Smooth muscle cell (in vitro differentiated cells): ENCODE measurements at regions not wholly inside any gene's neighbourhood (a gene's known extent, or its start where the extent isn't known, plus 50 kb on each side); places are given as distances from the start of the nearest gene placed in this dataset.

Experiments used
- DNase-seq: peaks from one replicate; lab custom pipeline; 2025; ENCODE audit not compliant: unreplicated experiment; lab: John Stamatoyannopoulos, UW
- H2AFZ ChIP-seq: fragments of 200-600 bp; sonication (generic); 2 replicates; pipeline ENCODE4 v1.6.0; 2016; ENCODE audit warnings: antibody characterized with exemption, low read depth, mild to moderate bottlenecking
- H3F3A ChIP-seq: fragments of 200-600 bp; sonication (generic); 2 replicates; pipeline ENCODE4 v1.6.0; 2017; ENCODE audit warnings: antibody characterized with exemption, low read depth
- H3K27ac ChIP-seq: fragments of 200-600 bp; sonication (generic); 2 replicates; pipeline ENCODE4 v1.5.1; 2016; ENCODE audit warnings: low read depth, mild to moderate bottlenecking
- H3K27me3 ChIP-seq: fragments of 200-600 bp; sonication (generic); 2 replicates; pipeline ENCODE4 v1.6.1; 2016; ENCODE audit warnings: low read depth, mild to moderate bottlenecking
- H3K36me3 ChIP-seq: fragments of 200-600 bp; sonication (generic); 2 replicates; pipeline ENCODE4 v1.5.1; 2016; ENCODE audit warnings: low read depth
- H3K4me1 ChIP-seq: fragments of 200-600 bp; sonication (generic); 2 replicates; pipeline ENCODE4 v1.5.1; 2016; ENCODE audit warnings: low read depth
- H3K4me2 ChIP-seq: fragments of 200-600 bp; sonication (generic); 2 replicates; pipeline ENCODE4 v1.6.0; 2016; ENCODE audit warnings: mild to moderate bottlenecking
- H3K4me3 ChIP-seq: fragments of 200-600 bp; sonication (generic); 2 replicates; pipeline ENCODE4 v1.5.1; 2016; ENCODE audit warnings: mild to moderate bottlenecking
- H3K79me2 ChIP-seq: fragments of 200-600 bp; sonication (generic); 2 replicates; pipeline ENCODE4 v1.6.0; 2016; ENCODE audit warnings: low read depth, mild to moderate bottlenecking
- H3K9ac ChIP-seq: fragments of 200-600 bp; sonication (generic); 2 replicates; pipeline ENCODE4 v1.6.0; 2016; ENCODE audit warnings: low read depth
- H3K9me3 ChIP-seq: fragments of 200-600 bp; sonication (generic); replicated peaks from 2 replicates; pipeline ENCODE4 v1.5.1; 2016; ENCODE audit warnings: low read depth
- H4K20me1 ChIP-seq: fragments of 200-600 bp; sonication (generic); 2 replicates; pipeline ENCODE4 v1.6.0; 2016; ENCODE audit warnings: low read depth
- CTCF ChIP-seq: fragments of 200-600 bp; sonication (generic); IDR thresholded peaks from 2 replicates; pipeline ENCODE4 v1.5.1; 2017; ENCODE audit warnings: borderline replicate concordance, mild to moderate bottlenecking, antibody characterized with exemption; ENCODE audit not compliant: insufficient read depth, poor library complexity, severe bottlenecking
- WGBS: methylation state at CpG from one replicate; pipeline ENCODE4 v1.1.7; 2016; ENCODE audit warnings: low lambda C conversion rate; 5-methylcytosine and 5-hydroxymethylcytosine counted together

GRCh38 chr6:167552961-167553735 is 228.3 kb downstream of the TTLL2 start:
- Histone ChIP-seq H3K36me3 (no peaks in the 10 kb centered on the region), H3K4me2 (no peak overlapping the region), H3K9ac (no peak overlapping the region), H4K20me1 (no peaks in the 10 kb centered on the region), H3K4me1 (no peaks in the 10 kb centered on the region), H3K9me3 (peaks cover 4% of the 10 kb centered on the region), H3F3A (no peaks in the 10 kb centered on the region), H2AFZ (no peak overlapping the region), H3K4me3 (no peak overlapping the region), H3K27me3 (no peaks in the 10 kb centered on the region), H3K27ac (no peak overlapping the region), H3K79me2 (no peaks in the 10 kb centered on the region)
- no peak for DNase-seq
- no peak for TF ChIP-seq CTCF
- 90% methylated on average over 19 of the region's 19 CpGs for WGBS

DNA sequence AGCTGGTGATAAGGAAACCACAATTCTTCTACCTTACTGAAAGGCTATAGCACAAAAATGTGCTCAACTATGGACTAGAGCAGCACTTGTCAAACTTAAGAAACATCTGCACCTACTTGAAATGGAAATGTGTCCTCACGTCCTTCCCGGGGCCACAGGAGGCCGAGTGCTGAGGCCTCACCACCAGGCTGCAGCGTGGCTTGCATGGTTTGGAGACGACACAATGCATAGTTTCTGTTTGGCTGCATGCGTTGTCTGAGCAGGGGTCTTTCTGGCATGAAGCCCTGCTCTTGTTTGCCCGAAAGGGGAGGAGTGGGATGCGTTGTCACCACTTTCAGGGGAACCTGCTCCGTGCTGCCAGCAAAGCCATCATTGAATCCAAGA is 228.8 kb downstream of the TTLL2 start:
- no peak overlapping the region for H3K4me3 ChIP-seq
- no peaks in the 10 kb centered on the region for H3K36me3 ChIP-seq
- no peak for DNase-seq
- WGBS = 79% methylated on average over 9 of the region's 9 CpGs
- H3K9me3 ChIP-seq = peaks cover 4% of the 10 kb centered on the region
- no peak for TF ChIP-seq CTCF
- H3K27me3 ChIP-seq = no peaks in the 10 kb centered on the region
- H3K9ac ChIP-seq = no peak overlapping the region
- H3K4me1 ChIP-seq = no peaks in the 10 kb centered on the region
- no peak overlapping the region for H3K4me2 ChIP-seq
- H4K20me1 ChIP-seq = no peaks in the 10 kb centered on the region
- no peaks in the 10 kb centered on the region for H3F3A ChIP-seq
- no peaks in the 10 kb centered on the region for H3K79me2 ChIP-seq
- H3K27ac ChIP-seq = no peak overlapping the region
- H2AFZ ChIP-seq = no peak overlapping the region

DNA sequence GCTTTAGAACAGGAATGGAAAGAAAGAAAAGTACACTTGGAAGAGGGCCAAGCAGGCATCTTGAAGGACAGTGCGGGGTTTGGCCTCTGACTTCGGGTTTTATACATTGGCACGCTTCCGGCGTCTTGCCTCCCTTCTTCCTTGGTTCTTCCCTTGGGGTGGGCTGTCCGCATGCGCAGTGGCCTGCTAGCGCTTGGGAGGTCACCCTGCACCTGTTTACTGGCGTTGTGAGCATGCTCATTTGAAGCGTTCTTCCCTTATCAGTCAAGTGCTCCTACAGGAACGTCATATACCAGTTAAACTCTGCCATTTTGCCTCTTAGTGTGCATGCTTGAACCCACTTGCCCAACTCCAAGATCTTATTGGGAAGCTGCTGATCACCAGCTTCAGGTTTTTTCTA is 230.0 kb downstream of the TTLL2 start:
- no peak overlapping the region for H3K27ac ChIP-seq
- 95% methylated on average over 11 of the region's 11 CpGs for WGBS
- no peak for DNase-seq
- H3K27me3 ChIP-seq = no peaks in the 10 kb centered on the region
- H3K79me2 ChIP-seq = no peaks in the 10 kb centered on the region
- H2AFZ ChIP-seq = no peak overlapping the region
- no peaks in the 10 kb centered on the region for H3K36me3 ChIP-seq
- no peak for TF ChIP-seq CTCF
- H3F3A ChIP-seq = no peaks in the 10 kb centered on the region
- no peaks in the 10 kb centered on the region for H3K4me1 ChIP-seq
- no peaks in the 10 kb centered on the region for H4K20me1 ChIP-seq
- H3K9me3 ChIP-seq = peaks cover 4% of the 10 kb centered on the region
- H3K4me3 ChIP-seq = no peak overlapping the region
- no peak overlapping the region for H3K4me2 ChIP-seq
- no peak overlapping the region for H3K9ac ChIP-seq

- Histone ChIP-seq H3K4me3 (no peak overlapping the region), H4K20me1 (no peaks in the 10 kb centered on the region), H3K9ac (no peak overlapping the region), H3K36me3 (no peaks in the 10 kb centered on the region), H3K4me1 (no peaks in the 10 kb centered on the region), H3K27ac (no peak overlapping the region), H3K4me2 (no peak overlapping the region), H2AFZ (no peak overlapping the region), H3F3A (no peaks in the 10 kb centered on the region), H3K9me3 (peaks cover 4% of the 10 kb centered on the region), H3K79me2 (no peaks in the 10 kb centered on the region), H3K27me3 (no peaks in the 10 kb centered on the region)
- DNase-seq = no peak
- no peak for TF ChIP-seq CTCF
These were observed 230.9 kb downstream of the TTLL2 start for GRCh38 chr6:167555836-167556235.
